ENCODE measurements at regions not wholly inside any gene's neighbourhood (a gene's known extent, or its start where the extent isn't known, plus 50 kb on each side); places are given as distances from the start of the nearest gene placed in this dataset.

- no peaks in the 10 kb centered on the region for H3K4me1 Mint-ChIP-seq
- intact Hi-C loops (cut with micrococcal nuclease), result no loop called here
- POLR2A ChIA-PET, result no interaction called here
- H3K27me3 Mint-ChIP-seq, result no peaks in the 10 kb centered on the region
- DNase-seq (no peak), ATAC-seq (ENCODE audit: low read depth) (no peak)
- no peak overlapping the region for H3K4me3 Mint-ChIP-seq
- H3K9me3 Mint-ChIP-seq, result no peaks in the 10 kb centered on the region
- no peaks in the 10 kb centered on the region for H3K36me3 Mint-ChIP-seq (ENCODE audit: low read depth)
- H3K27ac Mint-ChIP-seq, result no peak overlapping the region
- CTCF ChIA-PET, result no interaction called here
- TF ChIP-seq CTCF (IDR thresholded peaks at IDR 0.05), result no peak
Measured at GRCh38 chr7:156021471-156021870, 209.2 kb upstream of the SHH start.

- H3K9me3 Mint-ChIP-seq, result no peaks in the 10 kb centered on the region
- H3K4me3 Mint-ChIP-seq, result no peak overlapping the region
- no peak for TF ChIP-seq CTCF (IDR thresholded peaks at IDR 0.05)
- no peak for DNase-seq
- H3K27ac Mint-ChIP-seq, result no peak overlapping the region
- ChIA-PET CTCF (no interaction called here), POLR2A (no interaction called here)
- no peak for ATAC-seq (ENCODE audit: low read depth)
- no peaks in the 10 kb centered on the region for H3K36me3 Mint-ChIP-seq (ENCODE audit: low read depth)
- intact Hi-C loops (cut with micrococcal nuclease), result no loop called here
- H3K4me1 Mint-ChIP-seq, result no peaks in the 10 kb centered on the region
- no peaks in the 10 kb centered on the region for H3K27me3 Mint-ChIP-seq
Measured at GRCh38 chr7:156020566-156020965, 208.3 kb upstream of the SHH start.

- Mint-ChIP-seq H3K4me1 (no peaks in the 10 kb centered on the region), H3K9me3 (no peaks in the 10 kb centered on the region), H3K27me3 (no peaks in the 10 kb centered on the region), H3K27ac (no peak overlapping the region), H3K36me3 (ENCODE audit: low read depth) (no peaks in the 10 kb centered on the region), H3K4me3 (no peak overlapping the region)
- no peak for TF ChIP-seq CTCF (IDR thresholded peaks at IDR 0.05)
- CTCF ChIA-PET, result no interaction called here
- ATAC-seq (ENCODE audit: low read depth) (no peak), DNase-seq (no peak)
- POLR2A ChIA-PET, result no interaction called here
- intact Hi-C loops (cut with micrococcal nuclease), result no loop called here
Measured at GRCh38 chr7:156019776-156020565, 207.7 kb upstream of the SHH start.

- Mint-ChIP-seq H3K4me3 (no peak overlapping the region), H3K36me3 (ENCODE audit: low read depth) (no peaks in the 10 kb centered on the region), H3K9me3 (no peaks in the 10 kb centered on the region), H3K4me1 (no peaks in the 10 kb centered on the region), H3K27me3 (no peaks in the 10 kb centered on the region), H3K27ac (no peak overlapping the region)
- TF ChIP-seq CTCF (IDR thresholded peaks at IDR 0.05), result no peak
- ATAC-seq (ENCODE audit: low read depth), result no peak
- DNase-seq, result no peak
- intact Hi-C loops (cut with micrococcal nuclease), result no loop called here
- CTCF ChIA-PET, result no interaction called here
- POLR2A ChIA-PET, result no interaction called here
Measured at GRCh38 chr7:156019308-156019707, 207.0 kb upstream of the SHH start.

GRCh38 chr7:156017916-156018700 is 205.8 kb upstream of the SHH start:
- intact Hi-C loops (cut with micrococcal nuclease), result no loop called here
- no peaks in the 10 kb centered on the region for H3K36me3 Mint-ChIP-seq (ENCODE audit: low read depth)
- ChIA-PET CTCF (no interaction called here), POLR2A (no interaction called here)
- TF ChIP-seq CTCF (IDR thresholded peaks at IDR 0.05), result no peak
- ATAC-seq (ENCODE audit: low read depth) (no peak), DNase-seq (no peak)
- no peaks in the 10 kb centered on the region for H3K27me3 Mint-ChIP-seq
- H3K27ac Mint-ChIP-seq, result no peak overlapping the region
- no peaks in the 10 kb centered on the region for H3K4me1 Mint-ChIP-seq
- peaks cover 2% of the 10 kb centered on the region for H3K9me3 Mint-ChIP-seq
- no peak overlapping the region for H3K4me3 Mint-ChIP-seq

All from activated B cell treated with CpG ODN at 0.5 μM for 24 hours (primary cell).